ENCODE measurements at regions not wholly inside any gene's neighbourhood (a gene's known extent, or its start where the extent isn't known, plus 50 kb on each side); places are given as distances from the start of the nearest gene placed in this dataset.

- intact Hi-C loops (cut with DNase I), result no loop called here
- no peak overlapping the region for H3K9ac ChIP-seq (ENCODE audit: low read depth in 2 of 2, low read length in 2 of 2)
- TF ChIP-seq CTCF (IDR thresholded peaks at IDR 0.05), result no peak
- no peak overlapping the region for H3K4me3 ChIP-seq
- DNase-seq, result no peak
- H3K9me3 ChIP-seq, result no peaks in the 10 kb centered on the region
- no peak overlapping the region for H3K27ac ChIP-seq
- no peaks in the 10 kb centered on the region for H3K27me3 ChIP-seq
- H3K36me3 ChIP-seq, result no peaks in the 10 kb centered on the region
- no peaks in the 10 kb centered on the region for H3K4me1 ChIP-seq
Measured at GRCh38 chr10:124288928-124289850, 129.5 kb downstream of the OAT start.

- Histone ChIP-seq H3K4me3 (no peak overlapping the region), H3K27ac (no peak overlapping the region), H3K9me3 (no peaks in the 10 kb centered on the region), H3K27me3 (no peaks in the 10 kb centered on the region), H3K36me3 (no peaks in the 10 kb centered on the region), H3K9ac (ENCODE audit: low read depth in 2 of 2, low read length in 2 of 2) (no peak overlapping the region), H3K4me1 (no peaks in the 10 kb centered on the region)
- no peak for TF ChIP-seq CTCF (IDR thresholded peaks at IDR 0.05)
- intact Hi-C loops (cut with DNase I), result no loop called here
- DNase-seq, result no peak
Measured at GRCh38 chr10:124288486-124288885, 130.2 kb downstream of the OAT start.

- DNase-seq, result no peak
- no peaks in the 10 kb centered on the region for H3K4me1 ChIP-seq
- intact Hi-C loops (cut with DNase I), result no loop called here
- no peak for TF ChIP-seq CTCF (IDR thresholded peaks at IDR 0.05)
- no peak overlapping the region for H3K9ac ChIP-seq (ENCODE audit: low read depth in 2 of 2, low read length in 2 of 2)
- no peaks in the 10 kb centered on the region for H3K36me3 ChIP-seq
- no peak overlapping the region for H3K27ac ChIP-seq
- no peak overlapping the region for H3K4me3 ChIP-seq
- no peaks in the 10 kb centered on the region for H3K9me3 ChIP-seq
- H3K27me3 ChIP-seq, result no peaks in the 10 kb centered on the region
Measured at GRCh38 chr10:124287791-124288190, 130.9 kb downstream of the OAT start.

- Histone ChIP-seq H3K36me3 (no peaks in the 10 kb centered on the region), H3K4me3 (no peak overlapping the region), H3K9me3 (no peaks in the 10 kb centered on the region), H3K27ac (no peak overlapping the region), H3K9ac (ENCODE audit: low read depth in 2 of 2, low read length in 2 of 2) (no peak overlapping the region), H3K4me1 (no peaks in the 10 kb centered on the region), H3K27me3 (no peaks in the 10 kb centered on the region)
- no peak for DNase-seq
- intact Hi-C loops (cut with DNase I), result no loop called here
- TF ChIP-seq CTCF (IDR thresholded peaks at IDR 0.05), result no peak
Measured at GRCh38 chr10:124287071-124287685, 131.5 kb downstream of the OAT start.

- Histone ChIP-seq H3K9ac (ENCODE audit: low read depth in 2 of 2, low read length in 2 of 2) (no peak overlapping the region), H3K4me3 (no peak overlapping the region), H3K4me1 (no peaks in the 10 kb centered on the region), H3K36me3 (no peaks in the 10 kb centered on the region), H3K9me3 (no peaks in the 10 kb centered on the region), H3K27ac (no peak overlapping the region), H3K27me3 (no peaks in the 10 kb centered on the region)
- DNase-seq, result no peak
- no peak for TF ChIP-seq CTCF (IDR thresholded peaks at IDR 0.05)
- intact Hi-C loops (cut with DNase I), result no loop called here
Measured at GRCh38 chr10:124286621-124287020, 132.1 kb downstream of the OAT start.

Measured in colonic mucosa (tissue), 4 donors.